MV-4-11 (cell line): ENCODE measurements at regions not wholly inside any gene's neighbourhood (a gene's known extent, or its start where the extent isn't known, plus 50 kb on each side); places are given as distances from the start of the nearest gene placed in this dataset.
"Not testable (repeated sequence)": the region's sequence is repeated elsewhere in the genome, so short reads cannot be mapped to it uniquely, and the experiment has no call there.

Source experiments
- DNase-seq: peaks from one replicate; lab custom pipeline; 2025; lab: John Stamatoyannopoulos, UW

GRCh38 chr3:110946810-110947209 is 124.8 kb upstream of the NECTIN3 start:
- no peak for DNase-seq

- not testable (repeated sequence) for DNase-seq
Measured at GRCh38 chr3:110949194-110949593, 122.4 kb upstream of the NECTIN3 start.

GRCh38 chr3:110955301-110955880 is 116.2 kb upstream of the NECTIN3 start:
- DNase-seq, result no peak

GRCh38 chr3:110956081-110956480 is 115.5 kb upstream of the NECTIN3 start:
- no peak for DNase-seq

GRCh38 chr3:110957247-110958025 is 114.2 kb upstream of the NECTIN3 start:
- DNase-seq, result no peak

- no peak for DNase-seq
Measured at GRCh38 chr3:110958313-110959147, 113.1 kb upstream of the NECTIN3 start.

- no peak for DNase-seq
Measured at GRCh38 chr3:110965976-110966375, 105.6 kb upstream of the NECTIN3 start.

- DNase-seq, result no peak
Measured at GRCh38 chr3:110966966-110967663, 104.5 kb upstream of the NECTIN3 start.

GRCh38 chr3:110968076-110968475 is 103.5 kb upstream of the NECTIN3 start:
- no peak for DNase-seq

- DNase-seq, result no peak
Measured at GRCh38 chr3:110969229-110970211, 102.1 kb upstream of the NECTIN3 start.

- DNase-seq, result no peak
Measured at GRCh38 chr3:110971010-110971601, 100.5 kb upstream of the NECTIN3 start.

- DNase-seq, result no peak
Measured at GRCh38 chr3:110973263-110973895, 98.2 kb upstream of the NECTIN3 start.

GRCh38 chr3:110974902-110975301 is 96.7 kb upstream of the NECTIN3 start:
- no peak for DNase-seq

- DNase-seq, result no peak
Measured at GRCh38 chr3:110984456-110985250, 87.0 kb upstream of the NECTIN3 start.

GRCh38 chr3:110989446-110989845 is 82.2 kb upstream of the NECTIN3 start:
- no peak for DNase-seq

- peak; percentile 54 for DNase-seq
Measured at GRCh38 chr3:110995461-110996231, 76.0 kb upstream of the NECTIN3 start.

- DNase-seq, result not testable (repeated sequence)
Measured at GRCh38 chr3:110998766-110999165, 72.8 kb upstream of the NECTIN3 start.

GRCh38 chr3:111006485-111006884 is 65.1 kb upstream of the NECTIN3 start:
- not testable (repeated sequence) for DNase-seq
